ENCODE measurements at regions not wholly inside any gene's neighbourhood (a gene's known extent, or its start where the extent isn't known, plus 50 kb on each side); places are given as distances from the start of the nearest gene placed in this dataset.

GRCh38 chr10:78985973-78986818, 82.6 kb upstream of the ZMIZ1 start:
- no peak for TF ChIP-seq CTCF (IDR thresholded peaks at IDR 0.05; ENCODE audit: unreplicated experiment)
- no peaks in the 10 kb centered on the region for H3K36me3 Mint-ChIP-seq (ENCODE audit: low read depth, unreplicated experiment)

GRCh38 chr10:78991187-78991586, 77.6 kb upstream of the ZMIZ1 start:
- no peak for DNase-seq (ENCODE audit: low spot score)
- Mint-ChIP-seq H3K9me3 (ENCODE audit: unreplicated experiment) (no peaks in the 10 kb centered on the region), H3K36me3 (ENCODE audit: low read depth, unreplicated experiment) (no peaks in the 10 kb centered on the region), H3K27ac (ENCODE audit: unreplicated experiment) (no peak overlapping the region), H3K27me3 (ENCODE audit: unreplicated experiment) (peaks cover 9% of the 10 kb centered on the region), H3K4me3 (ENCODE audit: unreplicated experiment) (no peak overlapping the region), H3K4me1 (ENCODE audit: unreplicated experiment) (no peaks in the 10 kb centered on the region)
- no peak for TF ChIP-seq CTCF (IDR thresholded peaks at IDR 0.05; ENCODE audit: unreplicated experiment)

More at GRCh38 chr10:78985973-78986818, 82.6 kb upstream of the ZMIZ1 start:
- no peak overlapping the region for H3K27ac Mint-ChIP-seq (ENCODE audit: unreplicated experiment)
- no peak for DNase-seq (ENCODE audit: low spot score)
- H3K4me1 Mint-ChIP-seq (ENCODE audit: unreplicated experiment): peaks cover 3% of the 10 kb centered on the region
- H3K9me3 Mint-ChIP-seq (ENCODE audit: unreplicated experiment): no peaks in the 10 kb centered on the region
- no peak overlapping the region for H3K4me3 Mint-ChIP-seq (ENCODE audit: unreplicated experiment)
- H3K27me3 Mint-ChIP-seq (ENCODE audit: unreplicated experiment): peaks cover 10% of the 10 kb centered on the region

- peaks cover 5% of the 10 kb centered on the region for H3K27me3 Mint-ChIP-seq (ENCODE audit: unreplicated experiment)
Measured at GRCh38 chr10:78992333-78992732, 76.4 kb upstream of the ZMIZ1 start.

GRCh38 chr10:78993261-78993945, 75.4 kb upstream of the ZMIZ1 start:
- no peak for TF ChIP-seq CTCF (IDR thresholded peaks at IDR 0.05; ENCODE audit: unreplicated experiment)
- H3K27me3 Mint-ChIP-seq (ENCODE audit: unreplicated experiment): peaks cover 4% of the 10 kb centered on the region
- no peaks in the 10 kb centered on the region for H3K4me1 Mint-ChIP-seq (ENCODE audit: unreplicated experiment)
- DNase-seq (ENCODE audit: low spot score): no peak
- no peaks in the 10 kb centered on the region for H3K36me3 Mint-ChIP-seq (ENCODE audit: low read depth, unreplicated experiment)
- H3K4me3 Mint-ChIP-seq (ENCODE audit: unreplicated experiment): no peak overlapping the region
- H3K9me3 Mint-ChIP-seq (ENCODE audit: unreplicated experiment): no peaks in the 10 kb centered on the region
- H3K27ac Mint-ChIP-seq (ENCODE audit: unreplicated experiment): no peak overlapping the region

More at GRCh38 chr10:78992333-78992732, 76.4 kb upstream of the ZMIZ1 start:
- no peak for DNase-seq (ENCODE audit: low spot score)
- Mint-ChIP-seq H3K36me3 (ENCODE audit: low read depth, unreplicated experiment) (no peaks in the 10 kb centered on the region), H3K4me1 (ENCODE audit: unreplicated experiment) (no peaks in the 10 kb centered on the region), H3K27ac (ENCODE audit: unreplicated experiment) (no peak overlapping the region), H3K9me3 (ENCODE audit: unreplicated experiment) (no peaks in the 10 kb centered on the region), H3K4me3 (ENCODE audit: unreplicated experiment) (no peak overlapping the region)
- no peak for TF ChIP-seq CTCF (IDR thresholded peaks at IDR 0.05; ENCODE audit: unreplicated experiment)
